GM12891 (cell line): ENCODE measurements at regions not wholly inside any gene's neighbourhood (a gene's known extent, or its start where the extent isn't known, plus 50 kb on each side); places are given as distances from the start of the nearest gene placed in this dataset.

Experiments
- PAX5 ChIP-seq: IDR thresholded peaks from 2 replicates; pipeline ENCODE4 v1.6.1; 2011; ENCODE audit warnings: low read length, moderate library complexity, mild to moderate bottlenecking; ENCODE audit not compliant: insufficient read depth, severe bottlenecking
- POLR2A ChIP-seq: IDR thresholded peaks from 2 replicates; pipeline ENCODE4 v1.6.1; 2011; ENCODE audit warnings: low read depth, low read length, control low read depth
- POLR2AphosphoS5 ChIP-seq: IDR thresholded peaks from 2 replicates; pipeline ENCODE4 v1.6.1; 2011; ENCODE audit warnings: low read depth, low read length, control low read depth
- SPI1 ChIP-seq: IDR thresholded peaks from 2 replicates; pipeline ENCODE4 v1.6.1; 2011; ENCODE audit warnings: low read depth, low read length, control low read depth
- TAF1 ChIP-seq: IDR thresholded peaks from 2 replicates; pipeline ENCODE4 v1.6.1; 2011; ENCODE audit warnings: low read depth, low read length, control low read depth

GRCh38 chr5:106818552-106818951 lies 852.2 kb downstream of the EFNA5 start:
- TF ChIP-seq TAF1 (no peak), POLR2AphosphoS5 (no peak), POLR2A (no peak), PAX5 (no peak), SPI1 (peak; percentile 52; the same call in 1 of the 2 replicates)
